HPDE6-E6E7 (cell line): ENCODE measurements at regions not wholly inside any gene's neighbourhood (a gene's known extent, or its start where the extent isn't known, plus 50 kb on each side); places are given as distances from the start of the nearest gene placed in this dataset.
A peak's percentile ranks its signal among the peaks of the same experiment; 100 is the strongest.
"Not testable (repeated sequence)": the region's sequence is repeated elsewhere in the genome, so short reads cannot be mapped to it uniquely, and the experiment has no call there.

ENCODE experiments used
- DNase-seq: peaks from one replicate; pipeline ENCODE4 v3.0.0; 2011; ENCODE audit warnings: missing footprints; ENCODE audit errors: extremely low spot score

GRCh38 chr18:40272630-40273231 is 1682.3 kb upstream of the PIK3C3 start:
- no peak for DNase-seq

GRCh38 chr18:40259115-40259835 is 1695.8 kb upstream of the PIK3C3 start:
- DNase-seq = no peak

- DNase-seq = no peak
Observed at GRCh38 chr18:40258311-40258710, 1696.7 kb upstream of the PIK3C3 start.

- DNase-seq = no peak
Observed at GRCh38 chr18:40250236-40250635, 1704.8 kb upstream of the PIK3C3 start.

- DNase-seq = peak; percentile 21
Observed at GRCh38 chr18:40249390-40250080, 1705.5 kb upstream of the PIK3C3 start.

- DNase-seq = not testable (repeated sequence)
Observed at GRCh38 chr18:40245612-40246011, 1709.4 kb upstream of the PIK3C3 start.

- DNase-seq = no peak
Observed at GRCh38 chr18:40243607-40244006, 1711.4 kb upstream of the PIK3C3 start.

- DNase-seq = no peak
Observed at GRCh38 chr18:40235836-40236235, 1719.2 kb upstream of the PIK3C3 start.

GRCh38 chr18:40235323-40235722 is 1719.7 kb upstream of the PIK3C3 start:
- DNase-seq = no peak

- DNase-seq = no peak
Observed at GRCh38 chr18:40233931-40234616, 1721.0 kb upstream of the PIK3C3 start.

- DNase-seq = no peak
Observed at GRCh38 chr18:40222776-40223175, 1732.3 kb upstream of the PIK3C3 start.

- no peak for DNase-seq
Observed at GRCh38 chr18:40216856-40217255, 1738.2 kb upstream of the PIK3C3 start.

GRCh38 chr18:40215979-40216378 is 1739.1 kb upstream of the PIK3C3 start:
- DNase-seq = no peak

- no peak for DNase-seq
Observed at GRCh38 chr18:40210696-40211095, 1744.3 kb upstream of the PIK3C3 start.

- DNase-seq = no peak
Observed at GRCh38 chr18:40208958-40209357, 1746.1 kb upstream of the PIK3C3 start.

- DNase-seq = no peak
Observed at GRCh38 chr18:40197711-40198110, 1757.3 kb upstream of the PIK3C3 start.

GRCh38 chr18:40186677-40187076 is 1768.4 kb upstream of the PIK3C3 start:
- DNase-seq = no peak

GRCh38 chr18:40179729-40180461 is 1775.1 kb upstream of the PIK3C3 start:
- no peak for DNase-seq

- DNase-seq = no peak
Observed at GRCh38 chr18:40168026-40168425, 1787.0 kb upstream of the PIK3C3 start.

- no peak for DNase-seq
Observed at GRCh38 chr18:40163254-40163653, 1791.8 kb upstream of the PIK3C3 start.

- no peak for DNase-seq
Observed at GRCh38 chr18:40160361-40160760, 1794.7 kb upstream of the PIK3C3 start.
